Pancreas (tissue), 10 donors: ENCODE measurements at regions not wholly inside any gene's neighbourhood (a gene's known extent, or its start where the extent isn't known, plus 50 kb on each side); places are given as distances from the start of the nearest gene placed in this dataset.

Experiments used
- ATAC-seq, 4 donors: fragments of 200-7000 bp; cut with Tn5 transposase; one replicate each; pipeline versions ENCODE4 v1.8.0 to v1.9.1; 2020; ENCODE audit warnings: mild to moderate bottlenecking in 4 of 4, moderate library complexity in 4 of 4
- DNase-seq, 6 donors: peaks; one replicate each; pipeline ENCODE4 v3.0.0-alpha.2; 2020
- FAIRE-seq: peaks from 2 replicates; lab custom pipeline; 2012; peaks lifted over from hg19 to GRCh38; lab: Jason Lieb, UNC
- H3K27ac ChIP-seq, 4 donors: fragments of 200-600 bp; sonication (generic); 1 replicate in 3 of 4; 2 replicates in 1 of 4; pipeline versions ENCODE4 v1.5.0 to v1.8.0; 2020
- H3K27me3 ChIP-seq, 4 donors: fragments of 200-600 bp; one replicate each; pipeline ENCODE4 v1.8.0; 2021
- H3K36me3 ChIP-seq, 3 donors: fragments of 200-600 bp; sonication (generic) in 1 of 3; one replicate each; pipeline versions ENCODE4 v1.5.0 to v1.8.0; 2020 to 2021
- H3K4me1 ChIP-seq, 3 donors: fragments of 200-600 bp; one replicate each; pipeline ENCODE4 v1.8.0; 2021
- H3K4me3 ChIP-seq, 4 donors: fragments of 200-600 bp; sonication (generic) in 2 of 4; one replicate each; pipeline versions ENCODE4 v1.5.0 to v1.8.0; 2020 to 2021
- H3K9me3 ChIP-seq, 4 donors: fragments of 200-600 bp; one replicate each; pipeline ENCODE4 v1.8.0; 2021
- WGBS, 2 donors: extraction: QIAGEN DNeasy Blood & Tissue Kit; methylation state at CpG; one replicate each; pipeline ENCODE4 v1.1.7; 2013; 5-methylcytosine and 5-hydroxymethylcytosine counted together
- intact Hi-C, 3 donors: fragments of 100-400 bp; cut with DNase I; formaldehyde crosslinking; loops; one replicate each; pipeline versions ENCODE4 v1.11.1 to v1.14.2; 2022
- TF ChIP-seq, protein P1 (sequence below), 4 donors: fragments of 200-600 bp; sonication (generic) in 3 of 4; IDR thresholded peaks; one replicate each; pipeline versions ENCODE4 v1.5.0 to v1.8.0; 2021; ENCODE audit warnings: antibody characterized with exemption in 4 of 4
- donor health status: healthy with polysubstance abuse.
- donor health status: DM: no; HTN: no; CAD: no; lungs with moderate emphysema.
- donor health status: DM: no; HTN: no; CAD: no.
- donor health status: control.
- donor health status: control.
- donor health status: Bipolar disorder and iron deficiency.
- donor health status: DM: yes; HTN: yes; CAD: no.
- donor health status: DM: no; HTN: no; CAD: no.
- donor health status: DM: no; HTN: no; CAD: no.
- donor health status: DM: yes; HTN: yes; CAD: no.

DNA sequence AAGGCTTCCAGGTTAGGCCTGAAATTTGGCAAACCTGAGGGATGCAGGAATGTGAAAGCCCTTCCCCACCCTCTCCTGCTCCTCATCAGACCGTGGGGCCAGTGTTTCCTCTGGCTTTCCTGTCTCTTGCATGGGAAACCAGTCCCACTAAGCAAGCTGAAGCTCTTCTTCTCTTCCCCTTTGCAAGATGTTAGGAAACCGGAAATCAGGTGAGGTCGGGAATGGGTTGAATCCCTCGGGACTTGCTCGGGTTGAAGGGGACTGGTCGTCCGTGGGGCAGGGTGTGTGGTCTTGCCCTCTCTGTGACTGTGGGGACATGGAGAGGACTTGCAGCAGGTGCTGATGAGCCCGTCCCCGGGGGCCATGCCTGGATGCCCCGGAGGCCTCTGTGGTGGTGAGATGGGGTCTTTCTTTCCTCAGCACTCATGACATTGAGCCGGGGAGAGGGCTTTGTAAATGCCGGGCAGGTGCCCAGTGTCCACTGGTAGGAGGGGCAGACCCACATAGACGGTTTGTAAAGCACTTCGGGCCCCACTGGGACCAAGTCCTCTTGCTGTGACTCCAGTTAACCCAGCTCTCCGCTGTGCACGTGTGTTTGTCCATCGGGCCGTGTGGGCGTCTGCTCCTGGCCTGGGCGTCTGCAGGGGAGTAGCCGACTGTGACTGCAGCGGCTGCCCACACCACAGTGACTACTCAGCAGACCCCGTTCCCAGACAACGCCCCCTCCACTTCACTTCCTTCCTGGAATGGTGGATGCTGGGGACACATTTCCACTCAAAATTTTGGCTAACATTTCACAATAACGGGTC, 373.9 kb downstream of the GLRX3 start:
- Histone ChIP-seq H3K36me3 (no peaks in the 10 kb centered on the region), H3K27me3 (no peaks in the 10 kb centered on the region), H3K9me3 (no peaks in the 10 kb centered on the region), H3K4me1 (no peaks in the 10 kb centered on the region), H3K4me3 (no peak overlapping the region), H3K27ac (no peak overlapping the region)
- FAIRE-seq (no peak), DNase-seq (no peak), ATAC-seq (no peak)
- intact Hi-C loops = no loop called here
- TF ChIP-seq, protein P1, sequence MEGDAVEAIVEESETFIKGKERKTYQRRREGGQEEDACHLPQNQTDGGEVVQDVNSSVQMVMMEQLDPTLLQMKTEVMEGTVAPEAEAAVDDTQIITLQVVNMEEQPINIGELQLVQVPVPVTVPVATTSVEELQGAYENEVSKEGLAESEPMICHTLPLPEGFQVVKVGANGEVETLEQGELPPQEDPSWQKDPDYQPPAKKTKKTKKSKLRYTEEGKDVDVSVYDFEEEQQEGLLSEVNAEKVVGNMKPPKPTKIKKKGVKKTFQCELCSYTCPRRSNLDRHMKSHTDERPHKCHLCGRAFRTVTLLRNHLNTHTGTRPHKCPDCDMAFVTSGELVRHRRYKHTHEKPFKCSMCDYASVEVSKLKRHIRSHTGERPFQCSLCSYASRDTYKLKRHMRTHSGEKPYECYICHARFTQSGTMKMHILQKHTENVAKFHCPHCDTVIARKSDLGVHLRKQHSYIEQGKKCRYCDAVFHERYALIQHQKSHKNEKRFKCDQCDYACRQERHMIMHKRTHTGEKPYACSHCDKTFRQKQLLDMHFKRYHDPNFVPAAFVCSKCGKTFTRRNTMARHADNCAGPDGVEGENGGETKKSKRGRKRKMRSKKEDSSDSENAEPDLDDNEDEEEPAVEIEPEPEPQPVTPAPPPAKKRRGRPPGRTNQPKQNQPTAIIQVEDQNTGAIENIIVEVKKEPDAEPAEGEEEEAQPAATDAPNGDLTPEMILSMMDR (IDR thresholded peaks at IDR 0.05) = no peak
- WGBS, 2 donors = 72 to 79% methylated on average over 25 of the region's 25 CpGs

DNA sequence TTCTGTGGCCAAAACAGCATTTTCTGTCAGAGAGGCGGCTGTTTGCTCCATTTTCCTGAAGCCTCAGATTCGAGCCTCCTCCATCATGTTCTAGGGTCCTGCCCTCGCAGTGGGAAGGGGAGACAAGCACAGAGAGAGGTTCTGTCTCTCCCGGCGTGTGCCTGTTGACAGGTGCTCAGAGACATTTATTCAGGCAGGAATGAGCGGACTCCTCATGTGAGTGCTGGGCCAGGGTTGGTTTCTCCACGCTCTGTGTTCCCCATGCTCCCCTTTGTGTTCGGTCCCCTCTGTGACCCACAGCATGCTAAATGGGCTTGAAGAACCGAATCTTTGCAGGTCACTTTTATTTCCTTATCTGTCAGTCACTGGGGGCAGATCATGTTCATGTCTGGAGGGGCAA, 374.6 kb downstream of the GLRX3 start:
- H3K4me1 ChIP-seq = no peaks in the 10 kb centered on the region
- H3K4me3 ChIP-seq = no peak overlapping the region
- H3K36me3 ChIP-seq = no peaks in the 10 kb centered on the region
- FAIRE-seq = no peak
- WGBS, 2 donors = 63 to 69% methylated on average over 9 of the region's 9 CpGs
- intact Hi-C loops = no loop called here
- no peaks in the 10 kb centered on the region for H3K27me3 ChIP-seq
- H3K27ac ChIP-seq = no peak overlapping the region
- TF ChIP-seq, protein P1 (IDR thresholded peaks at IDR 0.05) = no peak
- no peaks in the 10 kb centered on the region for H3K9me3 ChIP-seq
- ATAC-seq = no peak
- no peak for DNase-seq

DNA sequence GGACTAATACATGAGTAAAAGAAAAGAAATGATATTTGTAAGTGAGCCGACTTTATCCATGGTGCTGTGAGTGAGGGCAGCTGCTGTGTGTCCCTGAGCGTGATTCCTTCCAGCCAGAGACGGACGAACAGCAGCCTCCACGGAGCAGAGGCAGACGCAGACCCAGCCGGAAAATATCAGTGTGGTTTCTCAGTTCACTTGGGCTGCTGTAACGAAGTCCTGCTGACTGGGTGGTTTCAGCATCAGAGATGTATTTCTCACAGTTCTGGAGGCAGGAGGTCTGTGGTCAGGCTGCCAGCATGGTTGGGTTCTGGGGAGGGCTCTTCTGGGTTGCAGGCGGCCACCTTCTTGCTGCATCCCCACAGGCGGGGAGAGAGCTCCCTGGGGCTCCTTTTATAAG, 375.6 kb downstream of the GLRX3 start:
- Histone ChIP-seq H3K4me1 (no peaks in the 10 kb centered on the region), H3K27ac (no peak overlapping the region), H3K4me3 (no peak overlapping the region), H3K36me3 (no peaks in the 10 kb centered on the region), H3K9me3 (no peaks in the 10 kb centered on the region), H3K27me3 (no peaks in the 10 kb centered on the region)
- 57 to 67% methylated on average over 10 of the region's 10 CpGs for WGBS, 2 donors
- intact Hi-C loops = no loop called here
- no peak for DNase-seq
- no peak for ATAC-seq
- no peak for FAIRE-seq
- TF ChIP-seq, protein P1 (IDR thresholded peaks at IDR 0.05) = no peak

DNA sequence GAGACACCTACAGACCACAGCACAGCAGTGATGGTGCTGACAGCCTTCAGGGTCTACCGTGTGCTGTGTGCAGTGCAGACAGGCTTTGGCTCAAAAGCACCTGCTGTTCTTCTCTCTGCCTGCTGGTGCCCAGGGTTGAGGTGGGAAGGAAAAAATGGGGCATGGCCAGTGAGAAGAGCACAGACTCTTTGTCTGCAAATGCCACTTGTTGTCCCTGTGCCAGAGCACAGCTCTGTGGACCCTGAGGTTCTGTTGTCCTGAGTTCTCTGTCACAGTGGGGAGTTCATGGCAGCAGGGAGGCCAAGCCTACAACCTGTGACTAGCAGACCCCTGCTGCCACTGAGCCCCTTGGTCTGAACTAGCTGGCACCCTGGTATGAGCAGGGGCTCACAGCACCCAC, 376.7 kb downstream of the GLRX3 start:
- Histone ChIP-seq H3K4me3 (no peak overlapping the region), H3K36me3 (no peaks in the 10 kb centered on the region), H3K4me1 (no peaks in the 10 kb centered on the region), H3K27ac (no peak overlapping the region), H3K9me3 (no peaks in the 10 kb centered on the region), H3K27me3 (no peaks in the 10 kb centered on the region)
- DNase-seq = no peak
- 47 to 65% methylated on average over 1 of the region's 1 CpG for WGBS, 2 donors
- no peak for FAIRE-seq
- ATAC-seq = no peak
- TF ChIP-seq, protein P1 (IDR thresholded peaks at IDR 0.05) = no peak
- intact Hi-C loops = no loop called here
